ENCODE measurements at regions not wholly inside any gene's neighbourhood (a gene's known extent, or its start where the extent isn't known, plus 50 kb on each side); places are given as distances from the start of the nearest gene placed in this dataset.

GRCh38 chr12:124637581-124637981 lies 70.2 kb upstream of the NCOR2 start:
- no peak for DNase-seq (ENCODE audit: extremely low read depth, low read depth)
- TF ChIP-seq, protein P1, sequence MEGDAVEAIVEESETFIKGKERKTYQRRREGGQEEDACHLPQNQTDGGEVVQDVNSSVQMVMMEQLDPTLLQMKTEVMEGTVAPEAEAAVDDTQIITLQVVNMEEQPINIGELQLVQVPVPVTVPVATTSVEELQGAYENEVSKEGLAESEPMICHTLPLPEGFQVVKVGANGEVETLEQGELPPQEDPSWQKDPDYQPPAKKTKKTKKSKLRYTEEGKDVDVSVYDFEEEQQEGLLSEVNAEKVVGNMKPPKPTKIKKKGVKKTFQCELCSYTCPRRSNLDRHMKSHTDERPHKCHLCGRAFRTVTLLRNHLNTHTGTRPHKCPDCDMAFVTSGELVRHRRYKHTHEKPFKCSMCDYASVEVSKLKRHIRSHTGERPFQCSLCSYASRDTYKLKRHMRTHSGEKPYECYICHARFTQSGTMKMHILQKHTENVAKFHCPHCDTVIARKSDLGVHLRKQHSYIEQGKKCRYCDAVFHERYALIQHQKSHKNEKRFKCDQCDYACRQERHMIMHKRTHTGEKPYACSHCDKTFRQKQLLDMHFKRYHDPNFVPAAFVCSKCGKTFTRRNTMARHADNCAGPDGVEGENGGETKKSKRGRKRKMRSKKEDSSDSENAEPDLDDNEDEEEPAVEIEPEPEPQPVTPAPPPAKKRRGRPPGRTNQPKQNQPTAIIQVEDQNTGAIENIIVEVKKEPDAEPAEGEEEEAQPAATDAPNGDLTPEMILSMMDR (IDR thresholded peaks at IDR 0.05; ENCODE audit: low read depth, low read length): no peak

DNA sequence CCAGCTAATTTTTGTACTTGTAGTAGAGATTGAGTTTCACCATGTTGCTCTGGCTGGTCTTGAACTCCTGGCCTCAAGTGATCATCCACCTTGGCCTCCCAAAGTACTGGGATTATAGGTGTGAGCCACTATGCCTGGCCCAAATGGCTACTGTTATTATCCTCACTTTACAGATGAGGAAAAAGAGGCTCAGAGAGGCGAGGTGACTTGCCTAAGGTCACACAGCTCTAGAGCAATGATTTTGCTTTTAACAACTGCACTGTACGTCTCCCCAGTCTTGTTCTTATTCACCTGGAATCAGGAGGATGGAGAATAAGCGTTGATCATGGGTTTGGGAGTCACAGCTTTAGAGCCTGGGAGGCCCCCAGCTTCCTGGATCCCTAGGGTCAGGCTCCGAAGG lies 69.8 kb upstream of the NCOR2 start:
- TF ChIP-seq, protein P1 (IDR thresholded peaks at IDR 0.05; ENCODE audit: low read depth, low read length): no peak
- no peak for DNase-seq (ENCODE audit: extremely low read depth, low read depth)

DNA sequence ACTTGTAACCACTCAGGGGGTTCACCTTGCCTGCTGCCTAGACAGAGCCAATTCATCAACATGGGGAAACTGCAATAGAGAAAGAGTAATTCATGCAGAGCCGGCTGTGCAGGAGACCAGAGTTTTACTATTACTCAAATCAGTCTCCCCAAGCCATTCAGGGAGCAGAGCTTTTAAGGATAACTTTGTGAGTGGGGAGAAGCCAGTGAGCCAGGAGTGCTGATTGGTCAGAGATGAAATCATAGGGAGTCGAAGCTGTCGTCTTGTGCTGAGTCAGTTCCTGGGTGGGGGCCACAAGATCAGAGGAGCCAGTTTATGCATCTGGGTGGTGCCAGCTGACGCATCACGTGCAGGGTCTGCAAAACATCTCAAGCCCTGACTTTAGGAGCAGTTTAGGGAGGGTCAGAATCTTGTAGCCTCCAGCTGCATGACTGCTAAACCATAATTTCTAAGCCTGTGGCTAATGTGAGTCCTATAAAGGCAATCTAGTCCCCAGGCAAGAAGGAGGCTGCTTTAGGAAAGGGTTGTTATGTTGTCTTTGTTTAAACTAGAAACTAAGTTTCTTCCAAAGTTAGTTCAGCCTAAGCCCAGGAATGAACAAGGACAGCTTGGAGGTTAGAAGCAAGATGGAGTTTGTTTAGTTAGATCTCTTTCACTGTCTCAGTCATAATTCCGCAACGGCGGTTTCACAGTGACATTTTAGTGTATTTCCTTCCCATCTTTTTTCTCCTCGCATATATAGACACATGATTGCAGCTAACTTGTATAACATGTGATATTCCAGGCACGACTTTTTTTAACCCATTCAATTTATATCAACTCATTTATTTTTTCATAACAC lies 68.9 kb upstream of the NCOR2 start:
- DNase-seq (ENCODE audit: extremely low read depth, low read depth): no peak
- TF ChIP-seq, protein P1 (IDR thresholded peaks at IDR 0.05; ENCODE audit: low read depth, low read length): no peak

DNA sequence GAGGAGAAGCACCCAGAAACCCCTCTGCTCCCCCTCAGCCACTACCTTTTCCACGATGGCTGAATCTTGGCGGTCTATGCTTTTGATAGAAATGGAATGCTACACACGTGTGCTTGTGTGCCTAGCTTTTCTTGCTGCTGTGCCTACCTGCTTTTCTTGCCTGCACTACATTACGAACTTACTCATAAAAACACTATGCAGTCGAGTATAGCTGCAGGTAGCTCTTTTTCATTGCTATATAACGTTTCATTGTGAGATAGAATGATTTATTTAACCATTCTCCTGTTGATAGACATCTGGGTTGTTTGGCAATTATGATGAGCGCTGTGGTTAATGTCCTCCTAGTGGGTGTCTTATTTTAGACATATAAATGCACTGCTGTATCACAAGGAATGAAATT lies 67.9 kb upstream of the NCOR2 start:
- TF ChIP-seq, protein P1 (IDR thresholded peaks at IDR 0.05; ENCODE audit: low read depth, low read length): no peak
- DNase-seq (ENCODE audit: extremely low read depth, low read depth): no peak

DNA sequence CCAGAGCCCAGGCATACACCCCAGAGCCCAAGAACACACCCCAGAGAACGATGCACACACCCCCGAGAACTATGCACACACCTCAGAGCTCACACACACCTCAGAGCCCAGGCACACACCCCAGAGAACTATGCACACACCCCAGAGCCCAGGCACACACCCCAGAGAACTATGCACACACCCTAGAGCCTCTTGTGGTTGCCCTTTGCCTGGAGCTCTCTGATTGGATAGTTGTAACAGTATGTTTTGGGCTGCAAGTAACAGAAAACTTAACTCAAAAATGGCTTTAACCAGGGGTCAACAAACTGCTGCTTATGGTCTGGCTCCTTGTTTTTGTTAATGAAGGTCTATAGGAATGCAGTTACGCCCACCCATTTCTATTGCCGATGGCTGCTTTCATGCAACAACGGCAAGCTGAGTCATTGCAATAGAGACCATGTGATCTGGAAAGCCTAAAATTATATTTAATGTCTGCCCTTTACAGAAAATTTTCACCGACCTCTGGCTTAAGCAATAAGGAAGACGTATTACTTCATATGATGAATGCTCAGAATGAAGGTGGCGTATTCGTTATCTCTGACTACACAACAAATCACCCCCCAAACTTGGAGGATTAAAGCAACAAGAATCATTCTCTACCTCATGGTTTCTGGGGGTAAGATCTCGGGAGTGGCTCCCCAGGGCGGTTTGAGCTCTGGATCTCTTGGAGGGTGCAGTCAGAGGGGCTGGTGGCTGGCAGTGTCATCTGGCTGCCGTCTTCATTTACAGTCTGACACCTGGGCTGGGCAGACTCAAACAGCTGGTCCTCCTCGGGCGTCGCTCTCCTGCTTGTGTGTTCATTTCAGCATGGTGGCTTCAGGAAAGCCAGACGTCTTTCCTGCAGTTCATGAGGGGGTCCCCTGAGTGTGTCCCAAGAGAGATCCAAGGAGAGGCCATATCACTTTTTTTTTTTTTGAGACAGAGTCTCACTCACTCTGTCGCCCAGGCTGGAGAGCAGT lies 66.3 kb upstream of the NCOR2 start:
- DNase-seq (ENCODE audit: extremely low read depth, low read depth): no peak
- TF ChIP-seq, protein P1 (IDR thresholded peaks at IDR 0.05; ENCODE audit: low read depth, low read length): no peak

DNA sequence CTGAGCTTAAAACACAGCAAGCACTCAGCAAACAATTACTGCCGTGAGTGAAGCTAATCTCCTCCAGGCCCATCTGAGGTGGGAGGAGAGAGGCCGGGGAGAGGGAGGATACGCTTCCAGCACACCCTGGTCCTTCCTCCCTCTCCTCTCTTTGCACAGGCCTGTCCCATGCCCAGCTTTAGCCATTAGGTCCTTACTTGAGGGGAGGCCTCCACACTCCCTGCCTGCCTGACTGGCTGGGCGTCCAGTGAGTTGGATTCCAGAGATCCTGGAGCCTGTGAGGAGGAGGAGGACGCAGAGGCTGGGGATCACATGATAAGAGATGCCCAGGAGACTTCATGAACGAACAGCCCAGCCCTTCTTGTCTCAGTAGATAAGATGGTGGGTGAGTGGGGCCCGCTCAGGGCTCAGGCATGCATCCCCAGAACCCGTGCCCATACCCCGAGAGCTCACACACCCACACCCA lies 65.1 kb upstream of the NCOR2 start:
- TF ChIP-seq, protein P1 (IDR thresholded peaks at IDR 0.05; ENCODE audit: low read depth, low read length): no peak
- DNase-seq (ENCODE audit: extremely low read depth, low read depth): no peak
